ENCODE measurements at regions not wholly inside any gene's neighbourhood (a gene's known extent, or its start where the extent isn't known, plus 50 kb on each side); places are given as distances from the start of the nearest gene placed in this dataset.

- ATAC-seq: no peak
- H3K27me3 ChIP-seq: no peaks in the 10 kb centered on the region
- no peaks in the 10 kb centered on the region for H3K9me3 ChIP-seq
- H3K4me3 ChIP-seq: no peak overlapping the region
- no peaks in the 10 kb centered on the region for H3K36me3 ChIP-seq (replicated peaks in 1 of 2; ENCODE audit: insufficient read depth in 1 of 2, low read depth in 2 of 2)
- H3K4me1 ChIP-seq: no peaks in the 10 kb centered on the region
- TF ChIP-seq POLR2A (IDR thresholded peaks at IDR 0.05): no peak
- no peak for TF ChIP-seq CTCF (IDR thresholded peaks at IDR 0.05)
- intact Hi-C loops (cut with DNase I): no loop called here
- no peak for DNase-seq
- H3K27ac ChIP-seq: no peak overlapping the region
- WGBS, 2 donors: 29 to 39% methylated on average over 3 of the region's 3 CpGs
These were observed 76.5 kb upstream of the LARGE1 start for GRCh38 chr22:33996824-33997223.

GRCh38 chr22:34000879-34001526 is 80.7 kb upstream of the LARGE1 start:
- WGBS, 2 donors: 41 to 56% methylated on average over 2 of the region's 2 CpGs
- DNase-seq: no peak
- no peaks in the 10 kb centered on the region for H3K27me3 ChIP-seq
- H3K36me3 ChIP-seq (replicated peaks in 1 of 2; ENCODE audit: insufficient read depth in 1 of 2, low read depth in 2 of 2): no peaks in the 10 kb centered on the region
- H3K27ac ChIP-seq: no peak overlapping the region
- no peak for ATAC-seq
- no peaks in the 10 kb centered on the region for H3K4me1 ChIP-seq
- H3K4me3 ChIP-seq: no peak overlapping the region
- H3K9me3 ChIP-seq: peaks cover 0 to 6% (median 0%) of the 10 kb centered on the region in 3 donors
- intact Hi-C loops (cut with DNase I): no loop called here
- TF ChIP-seq CTCF (IDR thresholded peaks at IDR 0.05) (no peak), POLR2A (IDR thresholded peaks at IDR 0.05) (no peak)

- no peaks in the 10 kb centered on the region for H3K4me1 ChIP-seq
- WGBS, 2 donors: 50 to 76% methylated on average over 3 of the region's 3 CpGs
These were observed 81.6 kb upstream of the LARGE1 start for GRCh38 chr22:34001701-34002466.

GRCh38 chr22:34004058-34004457 is 83.8 kb upstream of the LARGE1 start:
- Histone ChIP-seq H3K9me3 (peaks cover 0 to 6% (median 0%) of the 10 kb centered on the region in 3 donors), H3K27ac (no peak overlapping the region), H3K27me3 (no peaks in the 10 kb centered on the region), H3K36me3 (replicated peaks in 1 of 2; ENCODE audit: insufficient read depth in 1 of 2, low read depth in 2 of 2) (no peaks in the 10 kb centered on the region), H3K4me3 (no peak overlapping the region), H3K4me1 (no peaks in the 10 kb centered on the region)
- intact Hi-C loops (cut with DNase I): no loop called here
- DNase-seq (no peak), ATAC-seq (no peak)
- WGBS, 2 donors: 33 to 34% methylated on average over 5 of the region's 5 CpGs
- TF ChIP-seq POLR2A (IDR thresholded peaks at IDR 0.05) (no peak), CTCF (IDR thresholded peaks at IDR 0.05) (no peak)

More at GRCh38 chr22:34001701-34002466, 81.6 kb upstream of the LARGE1 start:
- Histone ChIP-seq H3K27me3 (no peaks in the 10 kb centered on the region), H3K27ac (no peak overlapping the region), H3K36me3 (replicated peaks in 1 of 2; ENCODE audit: insufficient read depth in 1 of 2, low read depth in 2 of 2) (no peaks in the 10 kb centered on the region), H3K9me3 (peaks cover 0 to 6% (median 0%) of the 10 kb centered on the region in 3 donors), H3K4me3 (no peak overlapping the region)
- DNase-seq (no peak), ATAC-seq (no peak)
- intact Hi-C loops (cut with DNase I): no loop called here
- TF ChIP-seq POLR2A (IDR thresholded peaks at IDR 0.05) (no peak), CTCF (IDR thresholded peaks at IDR 0.05) (no peak)

Measured in body of pancreas (tissue), 4 donors.